ENCODE measurements at regions not wholly inside any gene's neighbourhood (a gene's known extent, or its start where the extent isn't known, plus 50 kb on each side); places are given as distances from the start of the nearest gene placed in this dataset.
"Not testable (repeated sequence)": the region's sequence is repeated elsewhere in the genome, so short reads cannot be mapped to it uniquely, and the experiment has no call there.

DNA sequence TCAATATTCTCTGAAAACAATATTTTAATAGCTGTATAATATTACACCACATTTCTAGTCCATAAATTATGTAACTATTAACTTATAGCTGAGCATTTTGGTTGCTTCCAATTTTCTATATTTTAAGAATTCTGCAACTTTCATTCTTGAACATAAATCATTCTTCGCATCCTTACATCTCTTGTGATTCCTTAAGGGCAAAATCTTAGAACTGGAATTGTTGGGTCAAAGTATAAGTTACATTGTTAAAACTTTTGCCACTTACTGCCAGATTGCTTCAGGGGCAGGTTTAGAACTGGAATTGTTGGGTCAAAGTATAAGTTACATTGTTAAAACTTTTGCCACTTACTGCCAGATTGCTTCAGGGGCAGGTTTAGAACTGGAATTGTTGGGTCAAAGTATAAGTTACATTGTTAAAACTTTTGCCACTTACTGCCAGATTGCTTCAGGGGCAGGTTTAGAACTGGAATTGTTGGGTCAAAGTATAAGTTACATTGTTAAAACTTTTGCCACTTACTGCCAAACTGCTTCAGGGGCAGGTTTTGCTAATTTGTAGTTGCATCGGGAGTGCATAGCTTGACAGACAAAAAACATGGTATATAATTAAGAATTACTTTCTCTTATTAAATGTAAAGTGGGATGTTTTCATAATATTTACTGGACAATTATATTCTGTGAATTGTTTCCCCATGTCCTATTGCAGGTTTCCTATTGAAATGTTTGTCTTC lies 179.9 kb upstream of the OR13F1 start:
- DNase-seq (ENCODE audit: low read depth), result not testable (repeated sequence)

DNA sequence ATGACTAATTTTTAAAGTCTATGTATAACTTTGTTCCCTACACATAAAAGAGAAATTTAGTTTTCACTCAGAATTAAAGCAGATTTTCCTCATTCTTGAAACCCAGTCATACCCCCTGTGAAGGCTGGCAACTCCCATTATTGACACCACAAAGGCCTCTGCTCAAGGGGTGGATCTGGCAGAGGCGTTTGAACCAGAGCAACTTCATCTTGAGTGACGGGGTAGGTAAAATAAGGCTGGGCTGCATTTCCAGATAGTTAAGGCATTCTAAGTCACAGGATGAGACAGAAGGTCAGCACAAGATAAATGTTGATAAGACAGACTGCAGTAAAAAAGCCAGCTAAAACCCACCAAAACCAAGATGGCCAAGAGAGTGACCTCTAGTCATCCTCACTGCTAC lies 177.2 kb upstream of the OR13F1 start:
- no peak for DNase-seq (ENCODE audit: low read depth)

DNA sequence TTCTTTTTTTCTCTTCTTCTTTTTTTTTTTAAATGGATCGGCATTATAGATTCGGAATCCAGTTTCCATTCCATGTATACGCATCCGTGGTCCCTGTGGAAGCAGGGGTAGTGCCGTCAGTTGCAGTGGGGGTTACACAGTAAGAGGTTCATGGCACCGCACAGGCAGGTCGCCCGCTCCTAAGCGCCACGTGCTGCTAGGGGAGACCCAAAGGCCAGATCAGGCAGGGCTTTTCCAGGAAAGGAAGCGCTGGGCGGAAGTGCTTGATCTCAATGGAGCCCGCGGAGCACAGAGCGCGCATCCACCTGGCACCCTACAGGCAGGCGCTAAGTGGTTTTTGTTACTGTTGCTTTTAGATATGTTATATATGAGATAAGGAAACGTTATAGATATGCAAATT lies 174.8 kb upstream of the OR13F1 start:
- DNase-seq (ENCODE audit: low read depth), result no peak

DNA sequence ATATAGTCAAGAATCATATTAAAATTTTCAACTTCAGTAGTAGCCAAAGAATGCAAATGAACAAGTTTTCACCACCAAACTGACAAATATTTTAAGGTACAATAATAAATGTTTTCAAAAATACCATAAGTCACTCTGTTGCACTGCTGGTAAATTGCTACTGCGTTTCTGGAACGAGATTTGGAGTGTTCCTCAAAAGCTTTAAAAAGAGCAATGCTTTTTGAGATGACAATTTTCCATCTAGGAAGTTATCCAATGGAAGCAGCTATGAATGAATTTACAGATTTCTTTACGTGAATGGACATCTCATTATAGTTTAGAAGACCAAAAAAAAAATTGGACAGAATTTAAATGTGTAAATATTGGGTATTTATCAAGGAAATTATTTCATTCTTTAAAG lies 173.2 kb upstream of the OR13F1 start:
- DNase-seq (ENCODE audit: low read depth), result no peak

DNA sequence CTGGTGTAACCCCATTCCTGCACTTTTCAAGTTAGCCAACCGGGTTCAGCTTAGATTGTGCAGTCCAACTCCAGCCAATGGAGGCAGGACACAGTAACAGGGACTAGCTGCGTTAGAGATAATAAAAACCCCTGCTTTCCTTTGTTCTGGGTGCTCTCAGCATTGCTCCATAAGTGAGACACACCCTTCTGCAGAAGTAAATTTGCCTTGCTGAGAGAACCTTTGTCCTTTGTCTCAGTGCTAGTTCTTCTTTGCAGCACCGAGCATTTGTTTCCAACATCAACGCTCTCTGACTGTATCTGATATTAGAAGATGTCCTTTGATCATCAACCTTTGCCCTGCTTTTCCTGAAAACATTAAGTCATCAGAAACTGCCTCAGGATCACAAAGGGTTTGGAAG lies 169.5 kb upstream of the OR13F1 start:
- DNase-seq (ENCODE audit: low read depth), result no peak

DNA sequence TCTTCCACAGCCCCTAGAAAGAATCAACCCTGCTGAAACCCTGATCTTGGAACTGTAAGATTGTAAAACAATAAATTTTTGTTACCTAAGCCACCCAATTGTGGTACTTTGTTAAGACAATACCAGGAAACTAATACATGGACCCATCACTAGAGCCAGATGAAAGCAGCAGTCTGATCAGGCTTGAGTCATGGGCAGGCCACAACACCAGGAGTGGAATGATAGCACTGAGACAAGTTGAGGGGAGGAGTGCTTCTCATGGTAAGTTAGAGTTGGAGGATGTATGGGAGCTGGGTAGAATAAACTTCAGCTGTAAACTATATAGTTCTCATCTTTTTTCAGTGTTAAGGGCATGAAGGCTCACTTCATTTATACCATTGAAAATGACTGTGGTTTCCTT lies 164.4 kb upstream of the OR13F1 start:
- DNase-seq (ENCODE audit: low read depth), result no peak

DNA sequence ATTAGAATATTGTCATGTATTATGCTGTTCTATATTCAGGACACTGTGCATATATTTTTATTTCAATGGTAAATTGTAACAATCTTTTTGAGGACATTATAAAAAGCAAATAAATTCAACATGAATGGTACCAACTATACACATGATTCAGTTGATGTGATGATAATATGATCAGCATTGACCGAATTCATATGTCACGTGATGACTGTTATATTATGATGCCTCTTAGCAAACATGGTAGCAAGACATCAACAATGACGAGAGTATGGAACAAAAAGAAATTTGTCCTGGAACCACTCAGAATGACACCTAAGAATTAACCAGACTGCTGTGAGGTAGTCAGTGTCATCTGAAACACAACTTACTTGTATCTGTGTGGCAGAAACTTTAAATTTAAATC lies 161.5 kb upstream of the OR13F1 start:
- DNase-seq (ENCODE audit: low read depth), result no peak

DNA sequence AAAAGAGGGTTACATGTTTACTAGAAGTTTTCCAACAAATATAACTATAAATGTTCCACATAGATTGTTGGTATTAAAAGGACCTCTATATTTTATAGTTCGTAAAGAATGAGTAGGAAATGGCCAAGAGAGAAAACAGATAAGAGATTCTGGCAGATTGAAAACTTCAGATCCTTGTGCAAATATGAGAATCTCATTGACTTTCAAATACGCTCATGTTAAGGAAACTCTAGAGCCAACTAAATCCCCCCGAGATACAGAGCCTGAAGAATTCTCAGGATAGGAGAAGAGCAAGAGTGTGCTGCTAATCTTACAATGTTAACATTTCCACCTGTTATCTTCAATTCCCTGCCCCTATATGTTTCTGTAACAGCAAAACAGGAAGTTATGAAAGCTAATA lies 159.0 kb upstream of the OR13F1 start:
- no peak for DNase-seq (ENCODE audit: low read depth)

DNA sequence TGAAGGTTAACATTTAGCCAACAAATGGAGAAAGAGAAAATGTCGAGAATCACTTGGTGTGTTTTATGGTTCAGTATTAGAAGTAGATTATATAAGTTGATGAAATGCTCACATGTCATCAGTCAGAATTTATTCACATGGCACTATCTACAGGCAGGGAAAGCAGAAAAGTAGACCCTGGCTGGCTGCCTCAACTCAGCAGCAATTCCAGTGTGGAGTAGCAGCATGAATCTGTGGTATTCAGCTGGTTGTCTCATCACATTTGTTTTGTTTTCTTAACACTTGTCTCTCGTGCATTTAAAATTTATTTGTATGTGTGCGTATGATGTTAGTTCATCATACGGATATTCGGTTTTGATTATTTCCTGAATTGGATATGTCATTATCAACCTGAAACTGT lies 153.5 kb upstream of the OR13F1 start:
- no peak for DNase-seq (ENCODE audit: low read depth)

DNA sequence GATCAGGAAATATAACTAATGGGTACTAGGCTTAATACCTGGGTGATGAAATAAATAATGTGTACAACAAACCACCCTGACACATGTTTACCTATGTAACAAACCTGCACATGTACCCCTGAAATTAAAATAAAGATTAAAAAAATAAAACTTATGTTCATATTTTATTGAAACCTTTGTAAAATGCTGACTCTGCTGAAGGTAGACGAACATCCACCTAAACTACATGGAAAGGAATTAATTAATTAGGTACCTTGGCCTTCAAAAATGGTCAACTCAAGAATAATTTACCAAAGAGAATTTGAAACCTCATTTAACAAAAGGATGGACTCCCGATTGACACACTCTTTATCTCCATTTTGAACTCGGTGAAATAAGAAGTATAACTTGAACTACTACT lies 152.3 kb upstream of the OR13F1 start:
- no peak for DNase-seq (ENCODE audit: low read depth)

DNA sequence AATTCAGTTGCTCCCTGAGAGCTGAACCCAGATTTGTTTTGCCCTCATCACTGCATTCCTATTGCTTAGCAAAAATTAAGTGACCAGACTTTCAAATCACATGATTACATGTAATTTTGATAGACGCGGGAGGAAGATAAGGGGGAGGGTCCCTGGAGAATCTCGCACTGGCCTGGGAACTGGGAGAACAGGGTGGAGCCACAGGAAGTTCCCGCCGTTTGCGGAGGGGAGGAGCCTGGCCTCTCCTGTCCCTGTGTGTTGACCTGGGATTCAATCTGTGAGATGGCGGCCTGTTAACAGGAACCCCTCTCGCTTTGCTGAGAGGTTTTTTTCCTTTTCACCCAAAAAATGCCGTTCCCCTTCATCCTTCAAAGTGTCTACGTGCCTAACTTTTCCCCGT lies 142.9 kb upstream of the OR13F1 start:
- DNase-seq (ENCODE audit: low read depth), result no peak

DNA sequence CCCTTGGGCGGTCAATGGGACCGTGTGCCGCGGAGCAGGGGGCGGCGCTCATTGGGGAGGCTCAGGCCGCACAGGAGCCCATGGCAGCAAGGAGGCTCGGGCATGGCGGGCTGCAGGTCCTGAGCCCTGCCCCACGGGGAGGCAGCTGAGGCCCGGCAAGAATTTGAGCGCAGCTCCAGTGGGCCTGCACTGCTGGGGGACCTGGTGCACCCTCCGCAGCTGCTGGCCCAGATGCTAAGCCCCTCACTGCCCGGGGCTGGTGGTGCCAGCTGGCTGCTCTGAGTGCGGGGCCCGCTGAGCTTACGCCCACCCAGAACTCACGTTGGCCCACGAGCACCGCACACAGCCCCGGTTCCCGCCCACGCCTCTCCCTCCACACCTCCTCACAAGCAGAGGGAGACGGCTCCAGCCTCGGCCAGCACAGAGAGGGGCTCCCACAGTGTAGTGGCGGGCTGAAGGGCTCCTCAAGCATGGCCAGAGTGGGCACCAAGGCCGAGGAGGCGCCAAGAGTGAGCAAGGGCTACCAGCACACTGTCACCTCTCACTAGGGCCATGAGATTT lies 141.1 kb upstream of the OR13F1 start:
- DNase-seq (ENCODE audit: low read depth), result no peak

DNA sequence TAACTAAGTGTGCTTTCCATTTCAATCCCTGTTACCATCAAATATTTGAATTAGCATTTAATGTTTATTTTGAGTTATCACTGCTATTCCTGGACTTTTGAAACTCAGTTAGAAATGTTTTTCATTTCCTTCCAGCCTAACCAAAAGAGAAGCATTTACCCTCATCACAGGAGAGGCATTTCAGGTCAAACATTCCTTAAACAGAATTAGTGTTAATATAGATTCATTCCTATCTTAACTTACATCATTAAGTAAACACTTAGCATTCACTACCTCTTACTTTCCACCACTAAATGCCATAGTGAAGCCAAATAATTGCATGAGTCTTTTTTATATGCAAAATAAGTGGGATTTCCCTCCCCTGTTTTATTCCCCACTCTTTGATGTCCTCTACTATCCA lies 136.6 kb upstream of the OR13F1 start:
- DNase-seq (ENCODE audit: low read depth), result no peak

DNA sequence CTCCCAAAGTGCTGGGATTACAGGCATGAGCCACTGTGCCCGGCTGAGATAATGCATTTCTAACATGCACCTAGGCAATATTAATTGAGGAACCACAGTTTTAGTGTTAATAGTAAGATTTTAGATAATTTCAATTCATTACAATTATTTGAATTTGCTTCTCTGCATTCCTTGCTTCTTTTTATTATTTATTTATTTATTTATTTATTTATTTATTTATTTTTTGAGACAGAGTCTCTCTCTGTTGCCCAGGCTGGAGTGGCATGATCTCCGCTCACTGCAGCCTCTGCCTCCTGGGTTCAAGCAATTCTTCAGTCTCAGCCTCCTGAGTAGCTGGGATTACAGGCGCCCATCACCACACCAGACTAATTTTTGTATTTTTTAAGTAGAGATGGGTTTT lies 135.7 kb upstream of the OR13F1 start:
- DNase-seq (ENCODE audit: low read depth), result not testable (repeated sequence)

DNA sequence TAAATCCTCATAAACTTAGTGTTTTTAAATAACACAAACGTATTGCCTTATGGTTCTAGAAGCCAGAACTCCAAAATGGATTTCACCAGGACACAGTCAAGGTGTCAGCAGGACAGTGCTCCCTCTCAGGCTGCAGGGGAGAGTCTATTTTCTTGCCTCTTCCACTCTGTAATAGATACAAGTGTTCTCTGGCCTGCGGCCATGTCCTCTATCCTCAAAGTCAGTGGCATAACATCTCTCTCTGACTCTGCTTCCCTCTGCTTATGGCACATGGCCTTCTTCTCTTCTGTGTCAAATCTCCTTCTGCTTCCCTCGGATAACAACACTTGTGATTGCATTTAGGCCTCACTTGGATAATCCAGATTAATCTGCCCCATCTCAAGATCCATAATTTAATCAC lies 129.4 kb upstream of the OR13F1 start:
- DNase-seq (ENCODE audit: low read depth), result no peak

DNA sequence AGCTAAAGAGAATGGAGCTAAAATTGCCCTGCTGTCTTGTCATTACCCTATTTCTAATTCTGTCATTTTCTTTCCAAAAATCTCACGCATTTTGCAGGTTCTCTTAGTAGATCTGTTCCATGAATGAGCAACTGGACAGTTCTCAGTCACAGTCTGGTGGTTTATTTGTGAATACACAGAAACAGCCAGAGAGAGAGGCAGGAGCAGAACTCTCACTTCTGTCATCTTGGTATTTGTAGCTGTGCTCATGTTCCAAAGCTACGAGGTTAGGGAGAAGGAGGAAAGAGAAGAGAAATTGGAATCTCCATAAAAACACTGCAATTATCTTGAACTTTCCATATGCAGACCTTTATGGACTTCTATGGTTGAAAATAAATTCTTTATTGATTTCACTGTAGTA lies 118.0 kb upstream of the OR13F1 start:
- DNase-seq (ENCODE audit: low read depth), result no peak

DNA sequence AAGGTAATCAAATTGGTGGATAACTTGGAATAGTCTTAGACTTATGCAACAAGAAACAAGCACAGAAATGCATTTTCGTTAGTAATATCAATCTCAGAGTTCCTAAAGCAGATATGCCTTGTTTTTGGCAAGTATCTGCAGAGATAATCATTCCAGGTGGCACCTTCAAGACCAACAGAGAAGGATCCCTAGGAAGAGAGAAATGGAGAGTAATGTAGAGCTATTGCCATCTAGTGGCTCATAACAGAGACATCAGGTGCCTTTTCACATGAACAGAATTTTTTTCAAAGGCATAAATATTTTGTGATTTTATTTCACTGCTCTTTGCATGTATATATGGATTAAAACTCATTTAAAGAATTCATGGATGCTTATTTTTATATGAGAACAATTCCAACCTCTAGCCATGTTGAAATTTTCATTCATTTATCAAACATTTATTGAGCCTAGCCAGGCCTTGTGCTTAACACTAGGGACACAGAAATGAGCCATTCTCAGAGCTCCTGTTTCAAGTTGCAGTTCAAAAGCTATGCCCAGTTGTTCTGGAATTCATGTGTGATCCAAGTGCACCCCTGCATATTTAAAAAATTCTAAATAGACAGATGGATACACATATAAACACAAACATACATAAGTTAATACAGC lies 117.5 kb upstream of the OR13F1 start:
- DNase-seq (ENCODE audit: low read depth), result peak; percentile 26

DNA sequence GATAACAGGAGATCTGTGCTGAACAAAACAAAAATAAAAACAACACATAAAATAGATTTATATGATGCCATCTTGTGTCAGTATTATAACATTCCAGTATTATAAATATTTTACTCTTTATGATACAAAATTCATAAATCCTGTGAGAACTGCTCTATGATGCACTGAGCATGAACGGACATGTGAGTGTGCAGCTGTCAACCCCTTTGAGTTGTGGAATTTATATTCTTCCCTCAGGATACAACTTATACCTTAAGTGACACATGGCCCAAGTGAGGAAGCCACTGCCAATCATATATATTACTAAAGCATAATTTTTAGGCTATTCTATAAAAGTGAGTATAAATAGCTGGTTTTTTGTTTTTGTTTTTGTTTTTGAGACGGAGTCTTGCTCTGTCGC lies 116.0 kb upstream of the OR13F1 start:
- DNase-seq (ENCODE audit: low read depth), result no peak

DNA sequence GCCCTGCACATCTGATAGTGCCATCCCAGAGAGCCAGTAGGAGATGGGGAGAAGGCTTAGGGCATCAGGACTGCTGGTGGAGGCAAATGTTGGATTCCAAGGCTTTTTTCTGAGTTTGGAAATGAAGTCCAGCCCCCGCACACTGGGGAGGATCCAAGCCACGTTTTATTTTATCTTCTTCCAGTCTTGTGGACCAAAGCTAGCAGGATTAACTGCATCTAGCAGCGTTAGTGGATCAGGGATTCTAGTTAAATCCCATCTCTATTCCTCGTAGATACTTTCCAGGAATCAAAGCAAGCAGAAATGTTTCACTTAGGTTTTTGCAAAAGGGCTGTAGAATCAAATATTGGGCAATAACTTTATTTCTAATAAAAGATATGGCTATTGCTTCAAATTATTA lies 114.7 kb upstream of the OR13F1 start:
- no peak for DNase-seq (ENCODE audit: low read depth)

DNA sequence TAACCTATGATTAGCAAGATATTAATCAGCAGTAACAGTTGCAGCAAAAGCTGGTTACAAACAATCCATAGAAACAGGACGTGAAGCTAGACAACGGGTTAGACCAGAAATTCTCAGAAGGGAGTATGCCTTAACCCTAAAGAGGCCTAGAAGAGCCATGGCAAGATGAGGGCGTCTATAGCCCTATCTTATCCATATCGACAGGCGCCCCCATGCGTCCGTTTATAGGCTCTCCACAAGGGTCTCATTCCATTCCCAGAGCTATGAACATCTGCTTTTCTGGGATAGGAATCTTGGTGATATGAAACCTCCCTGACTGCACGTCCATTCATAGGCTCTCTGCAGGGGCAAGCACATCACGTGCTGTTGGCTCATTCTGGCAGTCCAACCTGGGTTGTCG lies 109.2 kb upstream of the OR13F1 start:
- DNase-seq (ENCODE audit: low read depth), result not testable (repeated sequence)

DNA sequence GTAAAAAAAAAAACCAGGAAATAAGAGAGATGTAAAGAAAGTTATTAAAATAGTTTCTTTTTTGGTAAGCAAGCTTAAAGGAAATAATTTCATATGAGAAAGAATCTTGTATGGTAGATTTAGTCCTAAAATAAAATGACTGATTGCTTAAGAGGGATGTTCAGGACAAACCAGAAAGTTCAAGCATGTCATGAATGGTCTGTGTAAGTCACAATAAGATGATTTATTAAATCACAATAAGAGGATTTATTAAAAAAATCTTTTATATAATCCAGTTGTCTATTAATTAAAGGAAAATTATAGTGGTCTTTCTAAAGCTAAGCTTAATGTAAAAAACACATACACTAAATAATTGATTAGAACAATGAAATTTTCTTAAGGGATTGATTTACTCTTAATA lies 91.8 kb upstream of the OR13F1 start:
- DNase-seq (ENCODE audit: low read depth), result no peak

DNA sequence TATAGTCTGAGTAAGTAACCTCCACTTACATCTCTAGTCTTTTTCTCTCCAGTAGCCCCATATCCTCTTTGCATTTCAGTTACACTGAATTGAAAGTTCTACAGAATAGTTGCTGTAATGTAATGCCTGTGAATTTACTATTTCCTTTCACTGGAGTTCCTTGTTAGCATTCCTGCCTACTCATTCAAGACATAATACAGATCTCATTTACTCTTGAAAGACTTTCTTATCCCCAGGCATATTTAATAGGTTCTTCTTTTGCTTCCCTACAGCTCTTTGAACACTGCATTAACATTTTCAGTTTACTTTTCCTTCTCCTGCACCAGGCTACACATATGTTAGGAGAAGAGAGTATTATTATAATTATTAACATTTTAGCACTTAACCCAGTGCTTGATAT lies 87.6 kb upstream of the OR13F1 start:
- no peak for DNase-seq (ENCODE audit: low read depth)

DNA sequence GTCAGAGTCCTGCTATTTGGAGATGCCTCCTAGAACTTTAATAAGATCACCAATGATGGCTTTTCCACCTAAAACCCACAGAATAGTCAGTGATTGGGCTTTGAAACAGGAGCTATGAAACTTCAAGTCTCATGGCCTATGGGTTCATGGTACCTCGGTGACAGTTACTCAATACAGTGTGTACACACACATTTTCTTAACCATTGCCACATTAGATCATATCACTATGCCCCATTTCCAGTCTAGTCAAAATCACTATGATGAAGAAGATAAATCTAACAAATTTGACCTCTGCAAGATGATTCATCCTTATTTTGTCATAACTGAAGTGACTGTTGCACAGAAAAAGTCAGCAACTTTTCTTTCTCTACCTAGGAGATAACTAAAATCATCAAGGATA lies 86.8 kb upstream of the OR13F1 start:
- no peak for DNase-seq (ENCODE audit: low read depth)

All from myocyte (in vitro differentiated cells).